Germinal center (tissue), 1 donor: ENCODE measurements at regions not wholly inside any gene's neighbourhood (a gene's known extent, or its start where the extent isn't known, plus 50 kb on each side); places are given as distances from the start of the nearest gene placed in this dataset.
"Not testable (repeated sequence)": the region's sequence is repeated elsewhere in the genome, so short reads cannot be mapped to it uniquely, and the experiment has no call there.

ENCODE experiments used
- DNase-seq: peaks from one replicate; pipeline ENCODE4 v3.0.0; 2012; ENCODE audit warnings: mixed read lengths, low spot score

DNA sequence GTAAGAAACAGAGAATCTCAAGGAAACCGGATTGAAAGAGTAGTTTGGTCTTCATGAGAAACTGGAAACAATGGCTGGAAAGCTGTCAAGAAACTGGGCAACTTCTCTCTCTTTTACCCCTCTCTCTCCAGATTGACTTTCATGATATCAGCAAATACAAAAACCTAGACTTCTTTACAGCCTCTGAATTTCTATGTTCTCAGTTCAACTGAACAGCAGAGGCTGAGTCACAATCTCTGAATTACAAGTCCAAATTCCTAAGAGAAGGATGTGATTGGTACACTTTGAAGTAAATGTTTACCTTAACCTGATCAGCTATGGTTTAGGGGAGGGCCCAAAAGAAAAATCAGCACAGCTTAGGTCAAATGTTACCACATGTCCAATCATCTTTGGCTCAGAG lies 974.9 kb downstream of the RPA4 start:
- DNase-seq: no peak

DNA sequence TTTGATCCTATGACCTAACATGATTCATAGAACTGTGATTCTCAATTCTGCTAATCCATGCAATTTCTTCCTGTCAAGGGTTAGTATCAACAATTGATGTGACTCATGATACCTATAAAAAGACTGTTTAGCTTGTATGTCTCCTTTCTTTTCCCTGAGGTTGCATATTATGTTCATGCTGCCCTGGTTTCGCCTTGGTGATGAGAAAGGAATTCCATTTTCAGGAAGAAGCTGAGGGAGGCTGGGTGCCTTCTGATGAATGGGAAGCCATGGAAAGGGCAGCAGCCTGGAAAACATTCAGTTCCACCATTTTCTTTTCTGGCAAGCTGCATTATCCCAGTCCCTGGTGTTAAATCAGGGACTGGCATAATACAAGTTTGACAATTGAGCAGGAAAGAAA lies 976.5 kb downstream of the RPA4 start:
- no peak for DNase-seq

DNA sequence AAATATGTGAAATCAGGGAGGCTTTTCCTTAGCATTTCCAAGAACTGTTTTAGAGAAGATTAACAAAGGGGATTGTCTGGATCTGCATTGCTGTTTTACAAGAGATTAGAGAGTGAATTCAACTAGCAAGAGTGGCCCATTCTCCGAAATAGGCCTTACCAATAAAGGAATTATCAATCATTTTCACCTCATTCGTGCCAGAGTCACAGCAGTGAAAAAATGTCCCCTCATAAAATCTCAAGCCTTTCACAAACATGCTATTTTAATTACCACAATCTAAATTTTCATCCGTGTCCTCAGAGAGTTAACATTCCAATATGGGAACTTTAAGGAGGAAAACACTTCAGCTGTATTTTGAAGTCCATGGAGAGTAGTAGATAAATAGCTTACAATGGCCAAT lies 979.6 kb downstream of the RPA4 start:
- no peak for DNase-seq

DNA sequence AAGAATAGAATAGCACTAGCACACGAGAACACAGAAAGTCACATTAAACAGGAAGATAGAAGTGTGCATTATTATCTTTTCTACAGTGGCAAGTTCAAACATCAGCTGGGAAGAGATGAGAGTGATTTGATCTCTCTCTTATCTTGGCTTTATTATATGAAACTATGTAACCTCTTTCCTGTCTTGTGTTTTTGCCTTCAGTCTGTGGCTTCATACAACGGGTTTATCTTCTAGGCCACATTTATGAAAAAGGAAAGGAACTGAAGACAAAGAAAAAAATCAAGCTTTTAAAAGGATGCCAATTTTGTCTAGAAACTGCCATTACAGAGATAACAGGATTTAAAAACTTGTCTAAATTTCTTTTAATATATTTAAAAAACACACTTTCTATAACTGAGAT lies 983.6 kb downstream of the RPA4 start:
- no peak for DNase-seq

DNA sequence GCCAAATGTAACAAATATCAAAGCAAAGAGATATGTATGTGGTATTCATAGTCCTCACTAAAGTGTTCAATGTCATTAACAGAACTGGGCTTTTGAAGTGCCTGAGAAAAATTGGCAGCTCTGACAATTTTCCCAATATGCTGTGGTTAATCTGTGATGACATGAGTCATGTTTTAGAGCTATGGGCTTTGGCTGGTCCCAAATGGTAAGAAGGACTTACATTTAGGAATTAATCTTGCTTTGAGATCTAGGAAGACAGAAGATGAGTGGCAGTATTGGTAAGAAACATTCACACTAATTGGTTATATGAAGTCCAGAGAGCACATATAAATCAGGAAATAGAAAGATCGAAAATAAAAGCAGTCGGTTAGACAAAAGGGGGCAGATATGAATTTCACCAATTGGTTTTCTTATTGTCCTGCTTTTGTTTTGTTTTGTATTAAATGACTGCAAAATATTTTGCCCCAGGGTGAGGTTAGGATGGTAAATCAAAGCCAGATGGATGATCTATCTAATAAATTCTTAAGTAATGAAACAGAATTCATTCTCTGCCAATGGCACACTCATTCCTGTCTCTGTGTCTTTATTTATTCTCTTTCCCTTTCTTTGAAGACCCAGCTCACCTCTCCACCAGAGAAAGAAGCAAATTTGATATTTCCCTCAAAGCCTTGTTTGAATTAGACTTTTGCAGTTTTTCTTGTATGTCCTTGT lies 993.1 kb downstream of the RPA4 start:
- no peak for DNase-seq

DNA sequence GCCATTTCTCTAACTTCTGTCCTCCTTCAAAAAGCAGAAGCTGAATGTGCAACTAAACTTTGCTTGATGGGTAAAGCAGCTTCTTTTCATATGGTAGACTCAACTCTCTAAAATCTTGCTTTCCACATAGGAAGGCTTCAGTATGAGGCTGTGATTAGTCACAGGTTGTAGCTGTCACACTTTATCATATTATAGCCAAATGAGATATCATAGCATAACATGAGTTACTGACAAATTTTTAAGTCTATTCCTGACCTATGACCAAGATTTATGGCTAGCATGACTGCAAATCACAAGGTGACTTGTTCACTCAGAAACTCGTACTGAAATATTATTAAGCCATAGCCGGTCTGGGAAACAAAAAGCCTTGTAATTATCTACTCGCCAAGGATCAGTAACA lies 998.6 kb downstream of the RPA4 start:
- DNase-seq: no peak

DNA sequence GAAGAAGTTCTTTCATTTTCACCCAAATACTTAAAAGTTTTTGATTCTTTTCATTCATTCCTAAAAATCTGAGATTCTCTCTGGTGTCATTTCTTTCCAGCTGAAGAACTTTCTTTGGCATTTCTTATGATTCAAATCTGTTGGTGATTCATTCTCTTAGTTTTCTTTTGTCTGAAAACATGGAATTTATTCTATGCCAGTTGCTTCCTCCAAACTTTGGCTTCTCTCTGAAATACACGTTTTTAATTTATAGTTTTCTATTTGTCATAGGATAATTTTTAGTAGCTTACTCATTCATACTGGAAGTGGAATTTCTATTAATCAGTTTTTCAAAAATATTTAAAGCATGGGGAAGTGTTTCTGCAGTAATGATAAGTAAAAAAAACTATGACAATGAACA lies 1012.0 kb downstream of the RPA4 start:
- DNase-seq: no peak

DNA sequence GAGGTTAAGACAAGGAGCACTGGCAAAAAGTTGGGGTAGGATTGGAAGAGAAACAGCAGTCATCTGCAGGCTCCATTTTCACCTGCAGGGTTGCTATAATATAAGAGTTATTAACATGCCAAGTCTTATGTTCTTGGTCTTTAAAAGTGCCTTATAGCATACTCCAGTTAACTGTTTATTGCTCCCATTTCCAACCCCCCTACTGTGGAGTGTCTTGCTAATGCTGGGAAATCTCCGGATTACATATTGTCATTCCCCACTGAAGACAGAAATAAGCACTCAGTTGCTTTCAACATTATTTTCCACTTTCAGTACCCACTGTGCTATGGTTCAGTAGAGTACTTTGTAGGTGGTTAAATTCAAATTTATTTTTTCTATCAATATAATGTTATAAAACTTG lies 1014.3 kb downstream of the RPA4 start:
- no peak for DNase-seq

DNA sequence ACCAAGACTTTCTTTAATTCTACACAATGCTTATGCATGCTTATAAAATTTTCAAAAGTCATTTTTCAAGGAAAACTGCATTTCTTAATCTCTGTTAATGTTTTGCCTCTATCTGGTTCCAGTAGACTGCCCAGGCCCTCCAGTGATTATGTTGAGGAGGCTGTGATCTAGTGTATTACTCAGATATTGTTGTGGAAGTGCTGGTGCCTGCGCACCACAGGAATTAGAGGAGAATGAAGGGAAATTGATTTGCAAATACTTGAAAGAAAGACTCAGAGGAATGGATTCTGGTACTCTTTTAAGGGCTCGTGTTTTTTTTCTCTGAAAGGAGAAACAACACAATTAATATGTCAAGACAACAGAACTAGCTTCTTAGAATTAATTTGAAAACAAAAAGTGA lies 1015.1 kb downstream of the RPA4 start:
- DNase-seq: no peak

DNA sequence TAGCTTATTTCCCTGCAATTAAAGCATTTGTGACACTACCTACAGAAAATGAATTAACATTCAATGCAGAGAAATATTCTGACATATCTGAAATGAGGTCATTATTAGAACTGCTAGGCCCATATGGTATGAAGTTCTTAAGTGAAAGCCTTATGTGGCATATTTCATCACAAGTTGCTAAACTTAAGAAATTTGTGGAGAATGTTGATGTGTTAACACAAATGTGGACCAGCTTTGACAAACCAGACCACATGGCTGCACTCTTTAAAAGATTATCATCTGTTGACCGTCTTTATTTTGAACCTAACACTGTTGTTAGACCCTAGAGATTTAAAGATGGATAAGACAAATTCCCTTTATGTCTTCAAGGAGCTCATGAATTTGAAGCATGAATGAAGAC lies 1024.1 kb downstream of the RPA4 start:
- no peak for DNase-seq

DNA sequence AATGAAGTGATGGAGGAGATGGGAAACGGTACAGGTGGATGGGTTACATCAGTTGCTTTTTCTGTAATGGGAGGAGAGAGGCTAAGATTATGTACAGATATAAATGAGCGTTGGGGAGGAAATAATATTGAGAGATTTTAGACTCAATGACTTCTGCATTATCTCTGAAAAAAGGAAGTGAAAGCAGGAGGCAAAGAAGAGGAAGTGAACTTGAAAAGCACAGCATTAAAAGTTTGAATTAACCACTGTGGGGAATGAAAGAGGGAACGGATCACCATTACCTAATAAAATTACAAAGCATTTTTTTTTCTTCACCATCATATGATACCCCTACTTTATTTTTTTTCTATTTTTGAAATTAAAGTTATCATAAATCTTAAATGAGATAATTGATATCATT lies 1025.5 kb downstream of the RPA4 start:
- DNase-seq: peak; percentile 9

DNA sequence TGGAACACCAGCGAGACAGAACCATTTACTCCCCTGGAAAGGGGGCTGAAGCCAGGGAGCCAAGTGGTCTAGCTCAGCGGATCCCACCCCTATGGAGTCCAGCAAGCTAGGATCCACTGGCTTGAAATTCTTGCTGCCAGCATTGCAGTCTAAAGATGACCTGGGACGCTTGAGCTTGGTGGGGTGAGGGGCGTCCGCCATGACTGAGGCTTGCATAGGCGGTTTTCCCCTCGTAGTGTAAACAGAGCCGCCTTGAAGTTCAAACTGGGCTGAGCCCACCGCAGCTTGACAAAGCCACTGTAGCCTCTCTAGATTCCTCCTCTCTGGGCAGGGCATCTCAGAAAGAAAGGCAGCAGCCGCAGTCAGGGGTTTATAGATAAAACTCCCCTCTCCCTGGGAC lies 1031.7 kb downstream of the RPA4 start:
- DNase-seq: not testable (repeated sequence)

DNA sequence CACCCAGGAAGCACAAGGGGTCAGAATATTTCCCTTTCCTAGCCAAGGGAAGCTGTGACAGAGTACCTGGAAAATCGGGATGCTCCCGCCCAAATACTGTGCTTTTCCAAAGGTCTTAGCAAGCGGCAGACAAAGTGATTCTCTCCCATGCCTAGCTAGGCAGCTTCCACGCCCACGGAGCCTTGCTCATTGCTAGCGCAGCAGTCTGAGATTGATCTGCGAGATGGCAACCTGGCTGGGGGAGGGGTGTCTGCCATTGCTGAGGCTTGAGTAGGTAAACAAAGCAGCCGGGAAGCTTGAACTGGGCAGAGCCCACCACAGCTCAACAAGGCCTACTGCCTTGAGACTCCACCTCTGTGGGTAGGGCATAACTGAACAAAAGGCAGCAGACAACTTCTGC lies 1037.5 kb downstream of the RPA4 start:
- not testable (repeated sequence) for DNase-seq

DNA sequence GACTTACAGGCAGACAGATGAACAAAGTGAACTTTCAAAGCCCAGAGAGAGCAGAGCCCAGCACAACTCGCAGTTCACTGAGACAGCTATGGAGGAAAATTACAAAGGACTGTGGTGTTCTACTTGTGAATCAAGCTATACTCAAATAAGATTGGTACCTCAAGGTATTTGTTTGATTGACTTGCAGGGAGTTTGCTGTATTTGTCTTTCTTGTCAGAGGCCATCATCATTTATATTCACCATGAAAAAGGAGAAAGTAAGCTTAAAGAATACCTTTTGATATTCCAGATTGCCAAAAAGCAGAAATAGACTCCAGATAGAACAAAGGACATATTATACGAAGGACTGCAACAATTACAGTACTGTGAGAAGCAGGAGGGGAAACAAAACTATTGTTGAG lies 1047.9 kb downstream of the RPA4 start:
- no peak for DNase-seq

DNA sequence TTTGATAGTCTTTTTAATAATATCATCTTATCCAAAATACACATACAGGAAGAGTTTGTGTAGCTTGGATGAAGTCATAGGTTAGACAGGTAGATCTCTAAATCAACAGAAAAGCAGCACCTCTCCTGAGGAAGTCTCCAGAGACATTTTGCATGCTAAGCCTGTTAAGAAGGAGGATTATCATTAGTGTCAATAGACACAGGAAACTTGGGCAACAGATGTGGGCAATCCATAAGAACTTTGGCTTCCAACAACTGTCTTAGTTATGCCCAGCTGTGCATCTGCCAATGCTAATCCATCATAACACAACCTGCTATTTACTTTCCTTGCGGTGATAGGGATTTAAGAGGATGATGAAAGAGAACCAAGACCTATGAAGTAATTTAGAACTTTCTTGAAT lies 1052.6 kb downstream of the RPA4 start:
- no peak for DNase-seq

DNA sequence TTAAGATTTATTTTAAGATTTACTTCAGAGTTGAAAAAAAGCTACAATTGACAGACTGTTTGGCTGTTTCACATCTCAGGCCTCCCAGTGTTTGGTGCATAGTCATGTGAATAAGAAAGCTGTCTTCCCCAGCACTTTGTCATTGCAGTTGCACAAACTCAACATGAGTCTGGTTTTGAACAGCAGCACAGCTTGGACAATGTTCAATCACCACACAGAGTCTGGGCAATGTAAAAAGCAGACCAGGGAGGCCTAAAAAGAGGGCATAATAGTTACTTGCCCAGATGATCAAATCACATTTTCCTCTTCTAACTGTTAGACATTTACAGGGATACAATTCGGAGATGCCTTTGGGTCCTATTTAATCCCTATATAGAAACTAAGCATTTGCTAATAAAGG lies 1055.0 kb downstream of the RPA4 start:
- DNase-seq: no peak

DNA sequence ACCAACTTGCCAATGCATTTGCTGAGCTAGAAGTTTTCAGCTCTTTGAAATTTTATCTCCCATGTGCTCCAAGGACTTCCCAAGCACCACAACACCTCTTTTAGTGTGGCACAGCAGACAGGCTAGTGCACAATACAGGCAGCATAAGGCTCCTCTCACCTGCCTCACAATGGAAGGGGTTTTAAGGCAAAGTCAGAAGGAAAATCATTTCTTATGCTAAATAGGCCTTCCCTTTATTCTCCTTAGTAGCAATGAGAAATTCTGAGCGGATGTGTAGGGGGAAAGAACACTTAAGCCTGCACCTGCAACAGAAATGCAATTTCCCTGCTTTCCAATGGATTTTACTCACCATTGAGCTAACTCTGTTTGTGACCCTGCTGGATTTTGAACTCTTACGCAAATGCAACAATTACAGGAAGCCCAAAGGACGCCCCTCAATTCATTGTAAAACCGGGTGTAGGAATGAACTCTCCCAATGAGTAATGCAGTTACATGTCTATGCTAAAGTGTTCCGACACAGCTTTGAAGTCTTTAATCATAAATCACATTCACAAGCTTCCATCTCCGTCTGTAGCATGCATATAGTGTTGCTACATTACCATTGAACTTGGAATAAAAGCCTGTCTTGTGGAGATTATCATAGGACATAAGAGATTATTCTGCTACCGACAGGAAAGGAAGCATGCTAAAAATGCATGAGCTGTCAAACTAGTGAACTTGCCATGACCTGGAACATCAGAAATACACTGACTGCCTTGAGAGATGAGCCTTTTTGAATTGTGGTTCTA lies 1084.9 kb downstream of the RPA4 start:
- no peak for DNase-seq

DNA sequence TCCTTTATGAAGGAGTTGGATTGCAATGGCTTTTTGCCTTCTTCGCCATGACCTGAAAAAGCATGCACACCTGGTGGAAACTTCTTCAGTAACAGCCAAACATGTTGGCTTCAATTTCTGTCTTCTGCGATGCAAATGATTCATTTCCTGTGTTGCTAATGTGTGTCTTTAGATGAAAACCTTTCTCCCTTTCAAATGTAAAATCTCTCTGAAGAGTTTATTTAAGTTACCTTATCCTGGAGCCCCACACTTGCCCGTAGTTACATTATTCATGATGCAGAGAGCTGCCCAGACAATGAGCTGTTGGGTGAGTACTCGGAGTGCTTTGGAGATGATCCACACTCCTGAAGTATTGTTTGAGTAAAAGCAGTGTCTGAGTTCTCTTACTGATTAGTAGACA lies 1100.9 kb downstream of the RPA4 start:
- DNase-seq: no peak

DNA sequence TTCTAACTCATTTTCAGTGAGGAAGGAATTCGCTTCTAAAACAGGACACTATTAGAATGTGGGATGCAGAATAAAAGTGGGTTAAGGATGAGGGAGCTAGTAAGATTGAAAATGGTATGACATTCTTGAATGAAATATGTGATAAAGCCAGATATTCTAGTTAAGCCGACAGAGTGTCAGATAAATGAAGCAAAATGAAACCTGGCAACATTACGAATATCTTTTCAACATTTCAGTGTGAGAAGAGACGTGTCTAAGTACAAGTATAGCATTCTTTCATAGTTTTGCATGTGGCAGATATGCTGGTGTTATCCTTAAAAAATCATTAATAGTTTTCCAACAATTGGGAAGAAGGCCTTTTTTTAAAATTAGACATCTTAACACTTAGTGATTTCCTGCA lies 1101.4 kb downstream of the RPA4 start:
- DNase-seq: no peak

DNA sequence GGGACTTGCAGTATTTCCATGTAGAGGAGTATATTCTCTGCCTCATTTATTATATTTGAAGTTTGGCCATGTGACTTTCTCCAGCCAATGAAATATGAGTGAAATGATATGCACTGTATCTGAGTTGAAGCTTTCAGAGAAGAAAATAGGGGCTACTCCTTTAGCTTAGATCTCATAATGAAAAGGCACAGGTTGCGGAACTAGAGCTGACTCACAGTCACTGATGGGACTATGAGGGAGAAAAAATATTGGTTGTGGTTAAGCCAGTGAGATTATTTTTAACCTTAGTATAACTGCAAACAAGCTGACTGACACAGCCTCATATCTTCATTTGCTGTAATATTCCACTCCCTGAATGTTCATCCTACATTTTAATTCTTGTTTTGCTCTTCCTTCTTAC lies 1104.3 kb downstream of the RPA4 start:
- DNase-seq: no peak

DNA sequence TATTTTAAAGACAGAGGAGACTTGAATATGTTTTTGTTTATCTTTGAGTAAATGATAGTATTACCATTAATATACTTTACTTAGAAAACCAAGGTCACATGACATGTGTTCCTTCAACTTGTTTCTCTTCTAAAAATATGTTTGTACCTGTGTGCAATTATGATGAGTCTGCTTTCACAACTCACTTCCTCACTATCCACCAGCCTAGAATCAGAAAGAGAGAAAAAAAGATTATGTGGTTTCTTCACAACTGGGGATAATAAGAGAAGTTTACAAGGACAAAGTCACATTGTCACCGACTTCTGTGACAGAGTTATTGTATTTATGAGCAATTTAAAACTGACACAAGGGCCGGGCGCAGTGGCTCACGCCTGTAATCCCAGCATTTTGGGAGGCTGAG lies 1112.1 kb downstream of the RPA4 start:
- DNase-seq: no peak

DNA sequence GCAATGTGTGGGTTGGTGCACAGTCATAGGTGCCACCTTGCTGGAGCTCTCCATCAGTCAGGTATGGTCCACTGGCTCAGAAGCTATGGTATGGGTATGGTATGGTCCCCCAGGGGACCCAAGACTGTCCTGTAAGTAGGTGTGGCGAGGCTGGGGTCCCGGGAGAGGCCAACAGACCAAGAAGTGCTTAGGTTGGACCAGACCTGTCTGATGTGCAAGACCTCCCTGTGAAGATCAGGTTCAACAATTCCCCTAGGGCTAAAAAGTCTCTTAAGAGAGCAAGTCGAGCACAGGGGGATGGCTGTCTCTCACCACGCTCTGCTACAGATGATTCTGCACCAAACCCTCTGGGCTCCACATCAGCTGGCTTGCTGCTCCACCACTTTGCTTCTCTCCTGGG lies 1145.0 kb downstream of the RPA4 start:
- no peak for DNase-seq

DNA sequence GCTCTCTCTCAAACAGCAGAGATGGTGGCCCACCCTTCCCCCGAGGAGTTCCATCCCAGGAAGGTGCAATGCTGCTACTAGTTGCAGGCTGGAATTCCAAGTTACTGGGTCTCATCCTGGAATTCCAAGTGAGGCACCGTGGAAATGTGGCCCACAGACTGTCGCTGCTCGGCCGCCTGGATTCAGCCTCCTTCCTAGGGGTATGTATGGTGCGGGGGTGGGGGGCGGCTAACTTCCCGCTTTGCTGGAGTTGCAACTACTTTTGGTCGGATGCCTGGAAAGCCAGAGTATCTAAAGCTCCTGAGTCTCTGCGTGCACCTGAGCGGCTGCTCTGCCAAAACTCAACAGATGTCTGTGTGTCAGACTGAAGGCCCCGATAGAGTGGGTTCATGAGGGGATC lies 1146.2 kb downstream of the RPA4 start:
- DNase-seq: no peak

DNA sequence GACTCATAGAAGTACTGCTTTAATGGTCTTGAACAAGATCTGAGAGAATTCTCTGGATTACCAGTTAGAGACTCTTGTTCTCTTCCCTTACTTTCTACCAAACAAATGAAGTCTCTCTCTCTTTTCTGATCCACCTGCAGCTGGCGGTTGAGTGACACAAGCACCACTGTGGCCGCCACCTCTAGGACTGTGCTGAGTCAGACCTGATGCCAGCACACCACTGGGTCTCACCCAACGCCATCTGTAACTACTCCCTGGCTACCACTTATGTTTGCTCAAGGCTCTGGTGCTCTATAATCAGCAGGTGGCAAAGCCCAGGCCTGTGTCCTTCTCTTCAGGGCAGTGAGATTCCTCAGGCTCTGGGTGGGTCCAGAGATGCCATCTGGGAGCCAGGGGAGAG lies 1173.5 kb downstream of the RPA4 start:
- no peak for DNase-seq
